HG03108 (cell line): ENCODE measurements at regions not wholly inside any gene's neighbourhood (a gene's known extent, or its start where the extent isn't known, plus 50 kb on each side); places are given as distances from the start of the nearest gene placed in this dataset.

Experiments used
- ATAC-seq: cut with Tn5 transposase; IDR thresholded peaks from one replicate; pipeline ENCODE4 v1.9.1; 2021; ENCODE audit warnings: moderate library complexity; ENCODE audit not compliant: unreplicated experiment

- ATAC-seq: no peak
These were observed 194.3 kb upstream of the CD180 start for GRCh38 chr5:67390935-67391334.

GRCh38 chr5:67383451-67383850 is 186.9 kb upstream of the CD180 start:
- ATAC-seq: no peak

DNA sequence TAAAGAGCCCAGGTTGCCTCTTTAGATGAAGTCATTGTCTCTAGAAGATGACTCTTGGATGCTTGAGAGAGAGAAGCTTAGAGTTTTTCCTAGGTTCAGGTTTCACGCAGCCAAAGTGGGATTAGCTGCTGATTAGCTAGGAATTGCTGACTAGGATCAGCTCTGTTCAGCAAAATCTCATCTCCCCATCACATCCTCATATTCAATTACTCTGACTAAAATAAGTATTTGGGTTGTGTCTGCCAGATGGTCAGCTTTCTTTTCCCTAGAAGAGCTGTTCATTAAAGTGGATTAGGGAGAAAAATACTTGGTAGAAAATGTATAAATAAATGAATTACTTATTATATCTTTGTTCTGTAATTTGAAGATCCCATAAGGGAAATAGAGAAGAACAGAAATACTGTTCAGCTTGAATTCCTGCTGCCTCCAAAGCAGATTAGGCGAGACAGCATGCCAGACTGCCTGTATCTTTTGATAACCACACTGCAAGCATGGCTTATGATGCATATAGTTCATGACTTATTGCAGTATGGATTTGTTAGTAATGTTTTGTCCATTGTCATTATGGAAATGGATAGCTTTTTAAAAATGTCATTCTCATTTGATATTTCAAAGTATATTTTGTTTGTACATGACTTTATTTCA is 184.8 kb upstream of the CD180 start:
- ATAC-seq: no peak

DNA sequence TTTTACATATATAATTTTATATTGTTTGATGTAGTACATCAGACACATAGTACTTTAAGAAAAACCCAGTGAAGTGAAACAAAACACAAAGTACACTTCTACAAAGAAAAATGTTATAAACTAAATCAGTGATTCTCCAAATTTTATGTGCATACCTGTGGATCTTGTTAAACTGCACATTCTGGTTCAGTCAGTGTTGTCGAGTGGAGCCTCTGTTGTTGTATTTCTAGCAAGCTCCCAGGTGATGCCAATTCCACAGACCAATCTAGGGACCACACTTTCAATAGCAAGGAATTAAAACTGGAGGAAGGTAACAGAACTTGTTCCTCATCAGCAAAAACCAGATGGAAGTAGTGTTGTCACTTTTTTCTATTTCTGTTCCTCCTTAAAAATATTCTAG is 183.8 kb upstream of the CD180 start:
- no peak for ATAC-seq

DNA sequence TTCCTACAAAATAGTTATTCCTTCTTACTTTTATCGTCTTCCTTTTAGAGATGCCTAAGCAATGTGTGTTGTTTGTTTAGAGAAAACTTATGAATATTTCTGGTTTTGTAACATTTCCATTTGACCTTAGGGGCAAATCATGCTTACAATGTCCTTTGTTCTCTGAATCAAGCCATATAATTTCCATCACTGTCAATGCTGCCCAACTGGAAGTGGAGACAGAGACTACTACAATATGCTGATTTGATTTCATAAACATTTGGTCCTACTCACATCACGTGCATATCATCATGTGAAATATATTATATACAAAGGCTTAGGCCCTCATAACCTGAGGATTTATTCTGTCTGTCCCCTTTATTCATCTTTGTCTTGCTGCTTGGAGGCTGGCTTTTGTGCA is 183.2 kb upstream of the CD180 start:
- no peak for ATAC-seq

- ATAC-seq: no peak
These were observed 181.7 kb upstream of the CD180 start for GRCh38 chr5:67378256-67378655.

DNA sequence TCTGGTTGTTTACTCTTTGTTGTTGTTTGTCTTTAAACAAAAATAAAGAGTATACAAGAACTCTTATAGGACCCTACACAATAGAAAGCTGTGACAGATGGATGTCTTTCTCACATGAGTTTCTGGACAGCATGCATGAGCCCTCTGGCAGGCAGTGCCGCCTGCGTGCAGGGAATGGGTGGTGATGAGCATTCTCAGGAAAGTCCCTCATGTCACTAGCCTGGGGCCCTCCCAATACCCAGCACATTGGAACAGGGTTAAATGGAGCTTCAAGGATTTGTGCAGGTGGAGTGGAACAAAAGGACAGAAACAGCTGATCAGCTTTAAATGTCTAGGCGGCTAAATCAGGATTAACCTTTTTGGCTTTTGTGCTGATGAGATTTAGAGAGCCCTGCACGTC is 181.0 kb upstream of the CD180 start:
- ATAC-seq: no peak

DNA sequence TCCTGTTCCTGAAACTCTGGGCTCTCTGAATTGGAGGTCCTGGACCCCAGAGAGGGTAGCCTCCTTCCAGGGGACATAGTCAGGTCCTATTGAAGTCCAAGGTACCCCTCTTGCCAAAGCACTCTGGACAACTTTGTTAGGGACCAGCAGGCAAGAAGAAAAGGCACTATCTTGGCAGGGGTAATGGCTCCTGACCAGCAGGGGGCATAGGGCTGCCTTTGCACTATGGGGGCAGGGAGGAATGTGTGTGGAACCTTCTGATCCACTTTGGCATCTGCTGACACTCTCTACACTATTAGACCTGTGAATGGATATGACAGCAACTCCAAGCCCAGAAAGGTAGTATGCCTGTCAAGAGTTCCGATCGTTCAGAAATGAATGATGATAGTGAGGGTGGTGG is 179.0 kb upstream of the CD180 start:
- ATAC-seq: no peak

- no peak for ATAC-seq
These were observed 177.8 kb upstream of the CD180 start for GRCh38 chr5:67374378-67374777.

DNA sequence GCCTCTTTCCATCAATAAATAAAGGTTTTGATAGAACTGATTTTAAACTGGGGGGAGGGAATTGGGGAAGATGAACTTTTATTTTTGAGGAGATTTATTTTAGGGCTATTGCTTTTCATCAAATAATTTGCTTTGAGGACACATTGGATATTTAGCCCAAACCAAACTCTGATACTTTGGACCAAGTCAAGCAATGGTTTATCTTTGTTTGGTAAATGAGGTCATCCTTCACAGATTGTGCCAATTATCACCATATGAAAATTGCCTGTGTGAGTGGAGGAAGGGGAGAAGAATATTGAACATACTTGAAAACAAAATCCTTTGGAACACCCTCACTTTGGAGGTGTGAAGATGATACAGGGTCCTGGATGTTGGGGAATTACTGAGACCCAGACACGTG is 176.9 kb upstream of the CD180 start:
- ATAC-seq: no peak

DNA sequence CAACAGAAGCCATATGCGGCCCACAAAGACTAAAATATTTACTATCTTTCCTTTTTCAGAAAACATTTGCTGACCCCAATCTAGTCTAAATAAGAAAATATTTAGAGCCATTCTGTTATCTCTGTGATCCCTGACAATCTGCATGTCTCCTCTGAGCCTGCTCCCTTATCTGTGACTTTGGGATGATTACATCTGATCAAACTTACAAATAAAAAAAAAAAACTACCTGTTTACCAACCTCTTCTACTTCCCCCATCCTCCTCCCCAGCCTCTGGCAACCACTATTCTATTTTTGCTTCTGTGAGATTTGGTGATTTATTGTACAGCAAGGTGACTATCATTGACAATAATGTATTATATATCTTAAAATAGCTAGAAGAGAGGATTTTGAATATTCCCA is 176.3 kb upstream of the CD180 start:
- ATAC-seq: no peak

- no peak for ATAC-seq
These were observed 175.3 kb upstream of the CD180 start for GRCh38 chr5:67371924-67372323.

DNA sequence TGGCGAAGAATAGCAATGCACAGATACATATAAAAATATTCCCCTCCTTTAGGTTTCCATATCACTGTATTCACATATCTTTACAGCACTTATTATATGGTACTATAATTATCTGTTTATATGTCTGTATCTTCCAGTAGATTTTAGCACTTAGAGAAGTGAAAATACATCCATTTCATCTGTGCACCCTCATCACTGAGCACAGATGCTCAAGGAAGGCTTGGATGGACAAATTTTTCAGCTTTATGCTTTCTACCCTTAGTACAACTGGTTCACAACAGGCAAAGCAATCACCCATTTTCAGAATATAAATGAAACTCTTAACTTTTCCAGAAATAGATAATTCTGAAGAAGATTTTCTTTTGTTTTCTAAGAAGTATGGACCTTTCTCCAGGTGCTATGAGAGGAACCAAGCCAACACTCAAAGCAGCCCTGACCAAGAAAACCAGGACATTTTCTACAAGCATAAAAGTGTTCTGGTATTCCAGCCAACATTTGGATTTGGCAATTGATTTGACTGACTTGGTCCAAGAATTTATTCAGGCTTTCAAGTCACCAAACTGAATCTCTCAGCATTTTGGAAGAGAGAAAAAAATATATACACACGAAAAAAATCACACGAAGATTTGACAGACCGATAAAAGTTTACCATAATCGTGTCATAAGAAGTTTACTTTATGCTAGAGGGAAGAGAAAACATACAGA is 170.2 kb upstream of the CD180 start:
- no peak for ATAC-seq

DNA sequence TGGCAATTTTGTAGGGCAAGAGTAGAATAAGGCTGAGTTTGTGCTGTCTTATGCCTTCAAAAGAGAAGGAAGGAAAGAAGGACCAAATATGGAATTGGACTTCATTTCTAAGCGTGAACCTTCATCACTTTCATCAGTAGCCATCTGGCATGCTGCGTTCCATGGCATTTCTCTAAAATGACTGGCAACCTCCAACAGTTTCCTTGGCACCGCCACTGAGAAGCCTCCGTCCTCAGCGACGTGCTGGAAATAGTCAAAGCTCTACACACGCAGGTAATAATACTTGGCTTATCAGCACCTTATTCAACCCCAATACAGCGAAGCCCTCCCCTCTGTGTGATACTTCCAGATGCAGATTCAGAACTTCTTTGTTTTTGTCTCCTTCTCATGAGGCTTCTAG is 169.7 kb upstream of the CD180 start:
- ATAC-seq: no peak

- no peak for ATAC-seq
These were observed 167.9 kb upstream of the CD180 start for GRCh38 chr5:67364381-67364970.

DNA sequence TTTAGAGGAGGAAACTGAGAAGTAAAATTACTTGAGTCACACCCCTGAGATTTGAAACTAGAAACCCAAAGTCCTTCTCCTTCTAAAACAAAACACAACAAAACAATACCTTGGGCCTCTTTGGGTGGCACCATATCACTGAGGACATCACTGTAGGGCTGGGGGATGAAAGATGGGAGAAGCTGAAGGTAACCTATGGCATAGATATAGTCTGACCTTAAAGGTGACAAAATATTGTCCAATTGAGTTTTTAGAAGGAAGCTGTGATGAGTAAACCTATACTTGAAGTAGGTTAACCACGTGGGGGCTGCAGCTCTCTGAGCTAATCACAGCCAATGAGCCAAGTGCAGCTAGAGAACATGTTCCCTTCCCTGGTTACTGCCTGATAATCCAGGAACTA is 167.4 kb upstream of the CD180 start:
- ATAC-seq: no peak

- ATAC-seq: no peak
These were observed 166.6 kb upstream of the CD180 start for GRCh38 chr5:67363180-67363709.

GRCh38 chr5:67361932-67362729 is 165.5 kb upstream of the CD180 start:
- no peak for ATAC-seq

DNA sequence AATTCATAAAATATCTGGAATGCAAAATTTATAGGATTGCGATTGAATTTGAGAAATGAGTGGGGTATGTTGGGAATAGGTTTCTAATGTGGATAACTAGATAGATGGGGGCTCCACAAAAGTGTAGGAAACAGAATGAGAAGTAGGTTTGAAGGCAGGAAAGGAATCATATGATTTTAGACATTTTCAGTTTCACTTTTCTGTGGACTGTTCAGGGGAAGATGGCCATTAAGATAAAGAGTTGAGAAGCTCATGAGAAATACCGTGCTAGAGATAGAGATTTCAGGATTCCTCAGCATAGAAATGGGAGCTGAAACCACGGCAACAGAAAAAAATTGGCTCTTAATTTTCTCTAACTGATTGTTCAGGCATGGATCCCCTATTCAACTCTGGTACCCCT is 163.4 kb upstream of the CD180 start:
- no peak for ATAC-seq

DNA sequence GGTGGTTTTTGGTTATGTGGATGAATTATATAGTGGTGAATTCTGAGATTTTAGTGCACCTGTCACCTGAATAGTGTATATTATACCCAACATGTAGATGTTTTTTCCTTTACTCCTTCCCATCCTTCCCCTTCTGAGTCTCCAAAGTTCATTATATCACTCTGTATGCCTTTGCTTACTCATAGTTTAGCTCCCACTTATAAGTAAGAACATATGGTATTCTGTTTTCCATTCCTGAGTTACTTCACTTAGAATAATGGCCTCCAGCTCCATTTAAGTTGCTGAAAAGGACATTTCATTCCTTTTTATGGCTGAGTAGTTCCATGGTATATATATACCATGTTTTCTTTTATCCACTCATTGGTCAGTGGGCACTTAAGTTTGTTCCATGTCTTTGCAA is 161.6 kb upstream of the CD180 start:
- no peak for ATAC-seq

- ATAC-seq: no peak
These were observed 158.6 kb upstream of the CD180 start for GRCh38 chr5:67355120-67355713.
